ENCODE measurements at regions not wholly inside any gene's neighbourhood (a gene's known extent, or its start where the extent isn't known, plus 50 kb on each side); places are given as distances from the start of the nearest gene placed in this dataset.

DNA sequence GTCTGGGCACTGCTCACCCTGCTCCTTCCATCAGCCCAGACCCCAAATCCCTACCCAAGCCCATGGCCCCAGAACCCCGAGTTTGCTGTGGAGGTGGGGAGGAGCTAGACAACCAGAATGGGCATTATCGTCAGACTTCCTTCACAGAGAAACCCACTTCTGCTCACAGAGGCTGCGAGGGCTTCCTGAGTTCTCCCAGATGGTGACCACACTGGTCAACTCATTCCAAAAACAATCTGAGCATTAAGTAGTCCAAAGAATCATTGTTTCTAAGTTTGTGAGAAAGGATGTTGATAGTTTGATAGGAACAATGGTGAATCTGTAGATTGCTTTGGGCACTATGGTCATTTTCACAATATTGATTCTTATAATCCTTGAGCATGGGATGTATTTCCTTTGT, 60.2 kb downstream of the LRRC30 start:
- no peak for TF ChIP-seq POLR2A (IDR thresholded peaks at IDR 0.05; ENCODE audit: low read depth, low read length)
- TF ChIP-seq, protein P1, sequence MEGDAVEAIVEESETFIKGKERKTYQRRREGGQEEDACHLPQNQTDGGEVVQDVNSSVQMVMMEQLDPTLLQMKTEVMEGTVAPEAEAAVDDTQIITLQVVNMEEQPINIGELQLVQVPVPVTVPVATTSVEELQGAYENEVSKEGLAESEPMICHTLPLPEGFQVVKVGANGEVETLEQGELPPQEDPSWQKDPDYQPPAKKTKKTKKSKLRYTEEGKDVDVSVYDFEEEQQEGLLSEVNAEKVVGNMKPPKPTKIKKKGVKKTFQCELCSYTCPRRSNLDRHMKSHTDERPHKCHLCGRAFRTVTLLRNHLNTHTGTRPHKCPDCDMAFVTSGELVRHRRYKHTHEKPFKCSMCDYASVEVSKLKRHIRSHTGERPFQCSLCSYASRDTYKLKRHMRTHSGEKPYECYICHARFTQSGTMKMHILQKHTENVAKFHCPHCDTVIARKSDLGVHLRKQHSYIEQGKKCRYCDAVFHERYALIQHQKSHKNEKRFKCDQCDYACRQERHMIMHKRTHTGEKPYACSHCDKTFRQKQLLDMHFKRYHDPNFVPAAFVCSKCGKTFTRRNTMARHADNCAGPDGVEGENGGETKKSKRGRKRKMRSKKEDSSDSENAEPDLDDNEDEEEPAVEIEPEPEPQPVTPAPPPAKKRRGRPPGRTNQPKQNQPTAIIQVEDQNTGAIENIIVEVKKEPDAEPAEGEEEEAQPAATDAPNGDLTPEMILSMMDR (IDR thresholded peaks at IDR 0.05; ENCODE audit: extremely low read depth in 1 of 2, insufficient read depth in 1 of 2, low read depth in 1 of 2, low read length in 2 of 2) = no peak

Measured in endothelial cell of umbilical vein (primary cell).